MM.1S (cell line): ENCODE measurements at regions not wholly inside any gene's neighbourhood (a gene's known extent, or its start where the extent isn't known, plus 50 kb on each side); places are given as distances from the start of the nearest gene placed in this dataset.
"Not testable (repeated sequence)": the region's sequence is repeated elsewhere in the genome, so short reads cannot be mapped to it uniquely, and the experiment has no call there.

Experiments used
- EZH2 ChIP-seq: fragments of 300-600 bp; sonication (generic); optimal IDR thresholded peaks from 2 replicates; pipeline ENCODE3; 2017; ENCODE audit warnings: low read depth, mild to moderate bottlenecking, antibody characterized with exemption, low read length, mixed read lengths
- TF ChIP-seq, protein P1 (sequence below): fragments of 300-600 bp; sonication (generic); IDR thresholded peaks from 2 replicates; pipeline ENCODE4 v1.5.1; 2016; ENCODE audit warnings: antibody characterized with exemption, low read length, mixed read lengths

DNA sequence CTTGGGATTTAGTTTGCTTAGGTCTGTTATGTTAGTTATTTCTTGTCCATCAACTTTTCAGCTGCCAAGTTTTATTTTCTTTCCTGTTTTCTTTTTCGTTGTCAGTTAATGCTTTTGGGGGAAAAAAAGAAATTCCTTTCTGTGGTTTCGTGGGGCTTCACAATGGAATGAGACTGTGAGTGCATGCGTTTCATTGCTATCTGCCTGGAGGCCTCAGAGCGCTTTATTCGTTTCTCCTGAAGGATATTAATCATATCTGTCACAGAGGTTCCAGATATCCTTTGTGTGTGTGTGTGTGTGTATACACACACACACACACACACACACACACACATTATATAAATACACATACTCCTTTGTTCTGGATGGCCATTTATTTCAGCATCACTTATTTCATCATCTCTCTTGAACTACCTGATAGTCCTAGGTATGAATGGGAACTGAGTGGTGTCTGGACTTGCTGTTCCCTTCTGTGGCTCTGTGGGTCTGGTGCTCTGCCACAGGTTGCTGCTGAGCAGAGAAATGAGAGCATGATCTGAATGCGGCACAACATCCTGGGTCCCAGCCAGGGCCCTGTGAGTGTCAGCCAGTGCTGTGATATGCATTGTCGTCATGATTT lies 66.9 kb upstream of the ADORA2B start:
- TF ChIP-seq, protein P1, sequence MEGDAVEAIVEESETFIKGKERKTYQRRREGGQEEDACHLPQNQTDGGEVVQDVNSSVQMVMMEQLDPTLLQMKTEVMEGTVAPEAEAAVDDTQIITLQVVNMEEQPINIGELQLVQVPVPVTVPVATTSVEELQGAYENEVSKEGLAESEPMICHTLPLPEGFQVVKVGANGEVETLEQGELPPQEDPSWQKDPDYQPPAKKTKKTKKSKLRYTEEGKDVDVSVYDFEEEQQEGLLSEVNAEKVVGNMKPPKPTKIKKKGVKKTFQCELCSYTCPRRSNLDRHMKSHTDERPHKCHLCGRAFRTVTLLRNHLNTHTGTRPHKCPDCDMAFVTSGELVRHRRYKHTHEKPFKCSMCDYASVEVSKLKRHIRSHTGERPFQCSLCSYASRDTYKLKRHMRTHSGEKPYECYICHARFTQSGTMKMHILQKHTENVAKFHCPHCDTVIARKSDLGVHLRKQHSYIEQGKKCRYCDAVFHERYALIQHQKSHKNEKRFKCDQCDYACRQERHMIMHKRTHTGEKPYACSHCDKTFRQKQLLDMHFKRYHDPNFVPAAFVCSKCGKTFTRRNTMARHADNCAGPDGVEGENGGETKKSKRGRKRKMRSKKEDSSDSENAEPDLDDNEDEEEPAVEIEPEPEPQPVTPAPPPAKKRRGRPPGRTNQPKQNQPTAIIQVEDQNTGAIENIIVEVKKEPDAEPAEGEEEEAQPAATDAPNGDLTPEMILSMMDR = not testable (repeated sequence)
- TF ChIP-seq EZH2 = not testable (repeated sequence)
